GM12878 (cell line): ENCODE measurements at regions not wholly inside any gene's neighbourhood (a gene's known extent, or its start where the extent isn't known, plus 50 kb on each side); places are given as distances from the start of the nearest gene placed in this dataset.

ENCODE experiments used
- BCLAF1 ChIP-seq: fragments of 450-650 bp; IDR thresholded peaks from 2 replicates; pipeline ENCODE4 v1.6.1; 2017; ENCODE audit warnings: antibody characterized with exemption, mild to moderate bottlenecking, moderate library complexity
- BMI1 ChIP-seq: fragments of 450-650 bp; IDR thresholded peaks from 2 replicates; pipeline ENCODE4 v1.6.1; 2016; ENCODE audit warnings: mild to moderate bottlenecking, moderate library complexity, borderline replicate concordance
- CHD2 ChIP-seq: IDR thresholded peaks from 2 replicates; pipeline ENCODE4 v1.6.1; 2011; ENCODE audit warnings: low read depth, low read length, improper control_type of control experiment, borderline replicate concordance
- CUX1 ChIP-seq: IDR thresholded peaks from 2 replicates; pipeline ENCODE4 v1.6.1; 2012; ENCODE audit warnings: improper control_type of control experiment, low read depth, low read length; ENCODE audit not compliant: insufficient replicate concordance
- FOXM1 ChIP-seq: IDR thresholded peaks from 2 replicates; pipeline ENCODE4 v1.6.1; 2012; ENCODE audit warnings: low read depth, mild to moderate bottlenecking, inconsistent platforms, low read length, moderate library complexity
- PBX3 ChIP-seq: IDR thresholded peaks from 2 replicates; pipeline ENCODE4 v1.6.1; 2011; ENCODE audit warnings: mild to moderate bottlenecking, low read depth, low read length, moderate library complexity; ENCODE audit not compliant: insufficient replicate concordance
- SMC3 ChIP-seq: IDR thresholded peaks from 2 replicates; pipeline ENCODE4 v1.6.1; 2011; ENCODE audit warnings: low read length, improper control_type of control experiment, borderline replicate concordance

GRCh38 chr1:14308460-14308859, 290.0 kb upstream of the KAZN start (continued):
- TF ChIP-seq CUX1 (no peak), BCLAF1 (no peak), PBX3 (no peak), FOXM1 (no peak), BMI1 (no peak), SMC3 (no peak), CHD2 (no peak)
